SU-DHL-6 (cell line): ENCODE measurements at regions not wholly inside any gene's neighbourhood (a gene's known extent, or its start where the extent isn't known, plus 50 kb on each side); places are given as distances from the start of the nearest gene placed in this dataset.

Experiments used
- H2AFZ ChIP-seq: fragments of 200-600 bp; sonication (generic); 2 replicates; pipeline ENCODE4 v1.6.1; 2014; ENCODE audit warnings: low read depth, mild to moderate bottlenecking, moderate library complexity, mixed read lengths, antibody characterized with exemption, low read length; ENCODE audit not compliant: severe bottlenecking
- H3F3A ChIP-seq: fragments of 200-600 bp; shearing (Covaris generic); 2 replicates; pipeline ENCODE4 v1.6.0; 2016; ENCODE audit warnings: antibody characterized with exemption, mild to moderate bottlenecking; ENCODE audit not compliant: insufficient read depth
- H3K27ac ChIP-seq: fragments of 200-600 bp; sonication (generic); 2 replicates; pipeline ENCODE4 v1.5.1; 2016; ENCODE audit warnings: low read depth, mild to moderate bottlenecking, low read length, moderate library complexity, mixed read lengths
- H3K27me3 ChIP-seq: fragments of 200-600 bp; sonication (generic), shearing (Covaris generic); 2 replicates; pipeline ENCODE4 v1.6.0; 2014; ENCODE audit warnings: mild to moderate bottlenecking, low read length
- H3K36me3 ChIP-seq: fragments of 200-600 bp; sonication (generic); 2 replicates; pipeline ENCODE4 v1.6.1; 2014; ENCODE audit warnings: mild to moderate bottlenecking, low read length, mixed read lengths
- H3K4me2 ChIP-seq: fragments of 300-600, 200-600 bp; shearing (Covaris generic), sonication (generic); 2 replicates; pipeline ENCODE4 v1.6.0; 2014; ENCODE audit warnings: low read length, low read depth, mild to moderate bottlenecking; ENCODE audit not compliant: poor library complexity, severe bottlenecking
- H3K4me3 ChIP-seq: fragments of 200-600 bp; sonication (generic); 2 replicates; pipeline ENCODE4 v1.5.1; 2014; ENCODE audit warnings: antibody characterized with exemption, low read length, mild to moderate bottlenecking, mixed read lengths; ENCODE audit not compliant: insufficient read depth, poor library complexity, severe bottlenecking
- H3K79me2 ChIP-seq: fragments of 200-600 bp; sonication (generic); 2 replicates; pipeline ENCODE4 v1.6.1; 2014; ENCODE audit warnings: mild to moderate bottlenecking, low read length, moderate library complexity; ENCODE audit not compliant: insufficient read depth
- H3K9ac ChIP-seq: fragments of 200-600 bp; sonication (generic); 2 replicates; pipeline ENCODE4 v1.7.0; 2014; ENCODE audit warnings: mild to moderate bottlenecking, low read length
- H3K9me2 ChIP-seq: fragments of 200-600 bp; sonication (generic); replicated peaks from 2 replicates; pipeline ENCODE4 v1.6.1; 2014; ENCODE audit warnings: low read length; ENCODE audit not compliant: insufficient read depth
- H3K9me3 ChIP-seq: fragments of 200-600 bp; sonication (generic); 2 replicates; pipeline ENCODE4 v1.6.1; 2014; ENCODE audit warnings: low read length, mixed read lengths; ENCODE audit not compliant: insufficient read depth
- H4K20me1 ChIP-seq: fragments of 200-600 bp; sonication (generic); 2 replicates; pipeline ENCODE4 v1.6.1; 2014; ENCODE audit warnings: low read depth, mild to moderate bottlenecking, antibody characterized with exemption, low read length, moderate library complexity, mixed read lengths
- EZH2phosphoT487 ChIP-seq: fragments of 200-600 bp; sonication (generic), shearing (Covaris generic); conservative IDR thresholded peaks from 2 replicates; pipeline ENCODE4 v1.6.1; 2018; ENCODE audit warnings: mild to moderate bottlenecking, antibody characterized with exemption, low read length, moderate library complexity, mixed read lengths
- TF ChIP-seq, protein P1 (sequence below): fragments of 200-600 bp; sonication (generic); IDR thresholded peaks from one replicate; pipeline ENCODE4 v1.5.1; 2017; ENCODE audit warnings: antibody characterized with exemption, mild to moderate bottlenecking, low read length, moderate library complexity; ENCODE audit not compliant: insufficient read depth, poor library complexity, severe bottlenecking

DNA sequence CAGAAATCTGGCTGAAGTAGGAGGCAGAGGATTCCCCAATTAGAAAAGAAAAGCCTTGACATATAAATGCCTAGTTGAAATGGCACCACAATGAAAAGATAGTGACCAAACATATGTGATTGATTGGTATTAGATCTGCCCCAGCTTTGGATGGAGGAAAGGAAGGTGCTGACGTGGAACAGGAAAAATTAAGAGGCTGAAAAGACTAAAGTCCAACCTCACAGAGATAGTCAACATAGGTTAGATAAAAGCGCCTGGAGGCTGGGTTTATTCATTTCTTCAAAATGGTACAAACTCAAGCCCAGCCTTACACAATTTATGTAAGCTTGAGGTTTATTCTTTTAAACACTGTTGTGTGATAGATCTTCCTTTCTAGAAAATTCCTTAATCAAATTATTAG, 129.6 kb downstream of the RPS29 start:
- H3K9me3 ChIP-seq, result no peaks in the 10 kb centered on the region
- no peaks in the 10 kb centered on the region for H3K27me3 ChIP-seq
- no peaks in the 10 kb centered on the region for H3F3A ChIP-seq
- H3K36me3 ChIP-seq, result no peaks in the 10 kb centered on the region
- no peak overlapping the region for H3K4me2 ChIP-seq
- no peaks in the 10 kb centered on the region for H4K20me1 ChIP-seq
- no peak overlapping the region for H3K4me3 ChIP-seq
- H3K9ac ChIP-seq, result no peak overlapping the region
- TF ChIP-seq EZH2phosphoT487, result no peak
- TF ChIP-seq, protein P1, sequence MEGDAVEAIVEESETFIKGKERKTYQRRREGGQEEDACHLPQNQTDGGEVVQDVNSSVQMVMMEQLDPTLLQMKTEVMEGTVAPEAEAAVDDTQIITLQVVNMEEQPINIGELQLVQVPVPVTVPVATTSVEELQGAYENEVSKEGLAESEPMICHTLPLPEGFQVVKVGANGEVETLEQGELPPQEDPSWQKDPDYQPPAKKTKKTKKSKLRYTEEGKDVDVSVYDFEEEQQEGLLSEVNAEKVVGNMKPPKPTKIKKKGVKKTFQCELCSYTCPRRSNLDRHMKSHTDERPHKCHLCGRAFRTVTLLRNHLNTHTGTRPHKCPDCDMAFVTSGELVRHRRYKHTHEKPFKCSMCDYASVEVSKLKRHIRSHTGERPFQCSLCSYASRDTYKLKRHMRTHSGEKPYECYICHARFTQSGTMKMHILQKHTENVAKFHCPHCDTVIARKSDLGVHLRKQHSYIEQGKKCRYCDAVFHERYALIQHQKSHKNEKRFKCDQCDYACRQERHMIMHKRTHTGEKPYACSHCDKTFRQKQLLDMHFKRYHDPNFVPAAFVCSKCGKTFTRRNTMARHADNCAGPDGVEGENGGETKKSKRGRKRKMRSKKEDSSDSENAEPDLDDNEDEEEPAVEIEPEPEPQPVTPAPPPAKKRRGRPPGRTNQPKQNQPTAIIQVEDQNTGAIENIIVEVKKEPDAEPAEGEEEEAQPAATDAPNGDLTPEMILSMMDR, result no peak
- no peaks in the 10 kb centered on the region for H3K79me2 ChIP-seq
- H3K27ac ChIP-seq, result no peak overlapping the region
- no peak overlapping the region for H2AFZ ChIP-seq
- no peaks in the 10 kb centered on the region for H3K9me2 ChIP-seq

DNA sequence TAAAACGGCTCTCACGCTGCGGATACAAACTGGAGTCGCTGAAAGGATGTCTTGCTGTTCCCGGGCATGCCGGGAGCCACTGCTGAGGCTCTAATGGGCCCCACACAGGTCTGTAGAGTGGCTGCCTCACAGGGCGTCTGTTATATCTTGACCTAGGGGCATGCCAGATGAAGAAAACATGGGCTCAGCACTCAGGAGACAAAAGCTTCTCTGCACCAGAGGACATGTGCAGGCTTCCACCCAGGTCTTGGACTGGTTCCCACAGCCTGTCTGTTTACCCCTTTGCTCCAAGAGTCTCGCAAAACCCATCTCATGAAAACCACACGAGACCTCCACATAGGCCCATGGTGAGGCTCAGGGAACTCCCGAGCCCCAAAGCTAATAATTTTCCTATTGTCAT, 134.2 kb downstream of the RPS29 start:
- H3F3A ChIP-seq, result no peaks in the 10 kb centered on the region
- H3K9ac ChIP-seq, result no peak overlapping the region
- H3K4me2 ChIP-seq, result no peak overlapping the region
- H2AFZ ChIP-seq, result no peak overlapping the region
- no peak overlapping the region for H3K27ac ChIP-seq
- TF ChIP-seq EZH2phosphoT487, result no peak
- TF ChIP-seq, protein P1, result no peak
- no peaks in the 10 kb centered on the region for H4K20me1 ChIP-seq
- H3K27me3 ChIP-seq, result no peaks in the 10 kb centered on the region
- H3K9me2 ChIP-seq, result no peaks in the 10 kb centered on the region
- H3K36me3 ChIP-seq, result no peaks in the 10 kb centered on the region
- H3K4me3 ChIP-seq, result no peak overlapping the region
- no peaks in the 10 kb centered on the region for H3K9me3 ChIP-seq
- H3K79me2 ChIP-seq, result no peaks in the 10 kb centered on the region

DNA sequence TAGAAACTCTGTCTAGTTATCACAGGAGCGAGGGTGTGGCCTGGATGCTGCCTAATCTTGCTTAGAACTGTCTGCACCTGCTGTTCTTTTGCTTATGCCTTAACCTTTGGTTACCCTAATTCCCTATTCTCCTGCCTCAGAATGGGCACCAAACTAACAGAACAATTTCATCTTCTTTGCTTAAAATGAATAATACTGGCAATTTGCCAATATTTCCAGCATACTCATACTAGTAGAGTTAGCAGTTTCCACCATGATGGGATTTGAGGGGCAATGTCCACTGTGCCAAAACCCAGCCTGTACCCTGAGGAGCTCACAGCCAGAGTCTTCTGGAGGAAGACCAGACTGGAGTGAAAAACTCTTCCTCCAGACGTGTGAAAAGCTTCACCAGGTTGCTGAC, 136.4 kb downstream of the RPS29 start:
- Histone ChIP-seq H3K27me3 (no peaks in the 10 kb centered on the region), H4K20me1 (no peaks in the 10 kb centered on the region), H2AFZ (no peak overlapping the region), H3K9me2 (no peaks in the 10 kb centered on the region), H3K36me3 (no peaks in the 10 kb centered on the region), H3K9ac (no peak overlapping the region), H3K4me2 (no peak overlapping the region), H3K79me2 (no peaks in the 10 kb centered on the region), H3K9me3 (no peaks in the 10 kb centered on the region), H3K27ac (no peak overlapping the region), H3K4me3 (no peak overlapping the region), H3F3A (no peaks in the 10 kb centered on the region)
- no peak for TF ChIP-seq EZH2phosphoT487
- TF ChIP-seq, protein P1, result no peak
